Kidney epithelial cell (primary cell): ENCODE measurements at regions not wholly inside any gene's neighbourhood (a gene's known extent, or its start where the extent isn't known, plus 50 kb on each side); places are given as distances from the start of the nearest gene placed in this dataset.

Source experiments
- DNase-seq: peaks from one replicate; pipeline ENCODE4 v3.0.0-alpha.2; 2010; ENCODE audit warnings: low read depth
- H3K27me3 ChIP-seq: 2 replicates; pipeline ENCODE4 v1.6.0; 2011; ENCODE audit warnings: low read length; ENCODE audit not compliant: control insufficient read depth, insufficient read depth
- H3K36me3 ChIP-seq: 2 replicates; pipeline ENCODE4 v1.5.1; 2011; ENCODE audit warnings: low read length; ENCODE audit not compliant: control insufficient read depth, insufficient read depth
- H3K4me3 ChIP-seq: 2 replicates; pipeline ENCODE4 v1.5.1; 2011; ENCODE audit warnings: low read depth, mild to moderate bottlenecking, control low read depth, low read length
- TF ChIP-seq, protein P1 (sequence below): IDR thresholded peaks from 2 replicates; pipeline ENCODE4 v1.5.1; 2011; ENCODE audit warnings: mild to moderate bottlenecking, moderate library complexity, low read length, control low read depth, inconsistent platforms; ENCODE audit not compliant: insufficient read depth, poor library complexity, severe bottlenecking

DNA sequence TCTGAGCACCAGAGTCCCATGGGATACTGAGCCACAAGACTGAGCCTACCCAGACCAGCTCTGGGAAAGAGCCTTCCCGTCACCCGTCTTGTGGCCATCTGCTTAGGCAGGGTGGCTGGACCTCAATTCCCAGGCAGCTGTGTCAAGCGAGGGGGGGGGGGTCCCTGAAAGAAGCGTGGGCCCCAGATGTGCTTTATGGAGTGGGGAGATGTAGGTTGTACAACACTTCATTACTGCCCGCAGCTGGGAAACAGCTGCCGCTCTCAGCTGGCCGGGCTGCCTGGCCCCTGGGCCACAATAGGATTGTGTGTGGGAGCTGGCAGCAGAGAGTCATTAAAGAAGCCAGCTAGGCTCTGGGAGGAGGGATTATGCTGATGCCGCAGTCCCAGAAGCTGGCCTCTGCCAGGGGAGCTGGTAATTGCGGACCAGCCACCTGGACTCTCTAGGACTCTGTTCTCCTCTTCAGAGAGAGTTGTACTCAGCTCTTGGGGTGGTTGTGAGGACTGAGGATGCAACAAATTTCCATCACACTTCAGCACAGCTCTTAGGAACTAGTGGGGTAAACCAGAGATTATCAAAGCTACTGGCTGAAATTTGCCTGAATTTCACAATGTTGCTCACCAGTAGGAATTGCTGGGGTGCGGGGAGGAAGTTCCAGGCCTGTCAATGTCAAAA lies 145.4 kb downstream of the GADD45G start:
- H3K27me3 ChIP-seq, result peaks cover 12% of the 10 kb centered on the region
- no peak overlapping the region for H3K4me3 ChIP-seq
- TF ChIP-seq, protein P1, sequence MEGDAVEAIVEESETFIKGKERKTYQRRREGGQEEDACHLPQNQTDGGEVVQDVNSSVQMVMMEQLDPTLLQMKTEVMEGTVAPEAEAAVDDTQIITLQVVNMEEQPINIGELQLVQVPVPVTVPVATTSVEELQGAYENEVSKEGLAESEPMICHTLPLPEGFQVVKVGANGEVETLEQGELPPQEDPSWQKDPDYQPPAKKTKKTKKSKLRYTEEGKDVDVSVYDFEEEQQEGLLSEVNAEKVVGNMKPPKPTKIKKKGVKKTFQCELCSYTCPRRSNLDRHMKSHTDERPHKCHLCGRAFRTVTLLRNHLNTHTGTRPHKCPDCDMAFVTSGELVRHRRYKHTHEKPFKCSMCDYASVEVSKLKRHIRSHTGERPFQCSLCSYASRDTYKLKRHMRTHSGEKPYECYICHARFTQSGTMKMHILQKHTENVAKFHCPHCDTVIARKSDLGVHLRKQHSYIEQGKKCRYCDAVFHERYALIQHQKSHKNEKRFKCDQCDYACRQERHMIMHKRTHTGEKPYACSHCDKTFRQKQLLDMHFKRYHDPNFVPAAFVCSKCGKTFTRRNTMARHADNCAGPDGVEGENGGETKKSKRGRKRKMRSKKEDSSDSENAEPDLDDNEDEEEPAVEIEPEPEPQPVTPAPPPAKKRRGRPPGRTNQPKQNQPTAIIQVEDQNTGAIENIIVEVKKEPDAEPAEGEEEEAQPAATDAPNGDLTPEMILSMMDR, result no peak
- DNase-seq, result no peak
- H3K36me3 ChIP-seq, result no peaks in the 10 kb centered on the region

DNA sequence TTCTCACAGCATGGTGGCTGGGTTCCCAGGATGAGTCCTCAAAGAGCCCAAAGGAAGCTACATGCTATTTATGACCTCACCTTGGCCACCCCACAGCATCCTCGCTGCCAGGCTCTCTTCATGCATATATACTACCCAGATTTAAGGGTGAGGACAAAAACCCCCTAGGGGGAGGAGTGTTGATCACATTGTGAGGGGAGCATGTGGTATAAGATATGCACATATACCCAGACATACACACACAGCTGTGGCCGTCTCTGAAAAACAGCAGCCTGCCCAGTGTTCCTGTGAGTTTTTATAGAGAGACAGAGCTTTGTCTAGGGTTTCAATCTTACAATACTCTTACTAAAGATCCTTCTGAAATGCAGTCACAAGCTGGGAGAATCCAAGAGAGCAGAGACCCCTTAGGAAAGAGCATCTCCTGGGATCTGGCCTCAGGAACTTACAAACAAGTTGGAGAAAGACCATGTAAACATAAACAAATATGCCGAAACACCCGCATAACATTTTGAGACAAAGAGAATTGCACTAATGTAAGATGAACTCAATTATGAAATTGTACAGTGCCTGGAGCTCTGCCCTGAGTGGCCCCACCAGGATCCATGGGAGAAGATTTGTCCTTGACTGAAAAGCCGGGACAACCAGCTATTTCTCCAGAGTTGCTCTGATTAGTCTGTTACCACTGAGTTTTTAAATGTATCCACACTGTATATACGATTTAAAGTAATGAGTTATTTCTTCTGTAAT lies 146.4 kb downstream of the GADD45G start:
- TF ChIP-seq, protein P1, result no peak
- H3K36me3 ChIP-seq, result no peaks in the 10 kb centered on the region
- DNase-seq, result no peak
- peaks cover 12% of the 10 kb centered on the region for H3K27me3 ChIP-seq
- H3K4me3 ChIP-seq, result no peak overlapping the region

DNA sequence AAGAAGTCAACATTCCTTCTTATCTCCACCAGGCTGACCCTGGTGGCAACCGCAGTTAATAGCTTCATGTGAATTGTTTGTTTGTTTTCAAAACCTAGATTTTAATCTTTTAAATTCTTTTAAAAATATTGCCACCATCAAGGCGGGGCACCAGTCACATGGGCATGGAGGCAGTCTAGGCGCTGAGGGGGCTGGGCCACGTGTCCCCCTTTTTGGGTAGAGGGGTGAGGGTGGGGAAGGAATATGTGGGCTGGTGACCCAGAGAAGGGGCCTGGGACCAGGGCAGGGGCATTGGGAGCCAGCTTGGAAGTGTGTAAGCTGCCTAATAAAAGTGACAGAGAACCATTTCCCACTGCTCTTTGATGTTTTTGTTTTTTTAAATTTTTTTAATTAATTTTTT lies 147.3 kb downstream of the GADD45G start:
- Histone ChIP-seq H3K36me3 (no peaks in the 10 kb centered on the region), H3K27me3 (peaks cover 15% of the 10 kb centered on the region), H3K4me3 (no peak overlapping the region)
- DNase-seq, result no peak
- TF ChIP-seq, protein P1, result no peak

DNA sequence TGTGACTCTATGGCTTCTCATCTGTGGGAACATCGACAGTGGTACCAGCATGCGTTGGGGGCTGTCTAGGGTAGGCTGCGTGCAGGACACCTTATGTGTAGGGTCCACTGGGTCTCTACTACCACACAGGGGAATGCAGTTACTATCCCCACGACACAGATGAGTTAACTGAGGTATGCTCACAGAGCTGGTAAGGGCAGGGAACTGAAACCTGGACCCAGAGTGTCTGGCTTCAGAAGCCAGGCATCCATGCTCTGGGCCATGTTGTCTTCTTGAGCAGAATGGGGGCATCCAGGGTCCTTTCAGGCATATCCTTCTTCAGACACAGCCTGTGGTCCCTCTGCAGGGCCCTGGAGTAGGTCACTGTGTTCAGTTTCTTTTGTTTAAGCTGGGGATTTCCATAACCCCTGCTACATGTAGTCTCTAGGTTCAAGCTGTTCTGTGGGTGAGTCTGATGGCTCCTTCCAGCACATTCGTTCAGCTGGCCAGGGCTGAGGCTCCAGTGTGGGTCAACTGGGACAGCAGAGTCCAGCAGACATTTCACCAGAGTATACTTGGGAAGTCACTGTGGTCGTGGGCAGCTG lies 148.8 kb downstream of the GADD45G start:
- Histone ChIP-seq H3K36me3 (no peaks in the 10 kb centered on the region), H3K27me3 (peaks cover 15% of the 10 kb centered on the region), H3K4me3 (no peak overlapping the region)
- TF ChIP-seq, protein P1, result no peak
- no peak for DNase-seq

DNA sequence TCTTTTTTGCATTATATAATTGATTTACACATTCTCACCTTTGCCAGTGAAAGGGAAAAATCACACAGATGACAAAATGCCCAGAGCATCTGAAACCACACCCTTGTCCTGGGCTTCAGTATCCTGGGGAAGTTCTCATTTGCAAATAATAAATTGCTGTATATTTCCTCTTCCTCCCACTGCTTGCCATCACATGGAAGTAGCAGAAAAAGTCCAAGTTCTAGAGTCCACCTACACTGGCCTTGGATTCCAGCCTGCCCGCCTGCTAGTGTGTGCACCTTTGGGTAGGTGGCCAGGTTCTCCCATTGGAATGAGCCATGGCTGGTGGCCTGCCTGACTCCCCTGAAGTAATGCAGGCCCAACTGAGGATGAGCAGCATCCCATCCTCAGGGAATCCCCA lies 149.4 kb downstream of the GADD45G start:
- DNase-seq, result no peak
- Histone ChIP-seq H3K36me3 (no peaks in the 10 kb centered on the region), H3K27me3 (peaks cover 15% of the 10 kb centered on the region), H3K4me3 (no peak overlapping the region)
- TF ChIP-seq, protein P1, result no peak
